Trophoblast cell (in vitro differentiated cells and primary cell): ENCODE measurements at regions not wholly inside any gene's neighbourhood (a gene's known extent, or its start where the extent isn't known, plus 50 kb on each side); places are given as distances from the start of the nearest gene placed in this dataset.

Source experiments
- DNase-seq, 2 donors: peaks; one replicate each; pipeline ENCODE4 v3.0.0-alpha.2; 2016
- H2AFZ ChIP-seq: 2 replicates; pipeline ENCODE4 v1.6.1; 2013; ENCODE audit warnings: low read length, moderate library complexity, mild to moderate bottlenecking; ENCODE audit not compliant: insufficient read depth, poor library complexity
- H2AK5ac ChIP-seq: 2 replicates; pipeline ENCODE4 v1.6.1; 2013; ENCODE audit warnings: mild to moderate bottlenecking, low read length
- H2BK120ac ChIP-seq: 2 replicates; pipeline ENCODE4 v1.6.1; 2013; ENCODE audit warnings: low read length, mild to moderate bottlenecking, moderate library complexity; ENCODE audit not compliant: insufficient read depth, poor library complexity
- H2BK12ac ChIP-seq: 2 replicates; pipeline ENCODE4 v1.6.1; 2013; ENCODE audit warnings: mild to moderate bottlenecking, low read length, moderate library complexity
- H2BK5ac ChIP-seq: 2 replicates; pipeline ENCODE4 v1.6.1; 2013; ENCODE audit warnings: low read length, low read depth, moderate library complexity, mild to moderate bottlenecking; ENCODE audit not compliant: poor library complexity
- H3K14ac ChIP-seq: 2 replicates; pipeline ENCODE4 v1.6.1; 2013; ENCODE audit warnings: mild to moderate bottlenecking, low read length
- H3K18ac ChIP-seq: 2 replicates; pipeline ENCODE4 v1.6.1; 2013; ENCODE audit warnings: mild to moderate bottlenecking, low read length
- H3K23ac ChIP-seq: 2 replicates; pipeline ENCODE4 v1.6.1; 2013; ENCODE audit warnings: low read length
- H3K27ac ChIP-seq: 2 replicates; pipeline ENCODE4 v1.5.1; 2013; ENCODE audit warnings: low read depth, mild to moderate bottlenecking, inconsistent platforms, low read length, moderate library complexity
- H3K27me3 ChIP-seq: 2 replicates; pipeline ENCODE4 v1.6.1; 2013; ENCODE audit warnings: inconsistent platforms, mild to moderate bottlenecking, low read length, moderate library complexity; ENCODE audit not compliant: insufficient read depth
- H3K36me3 ChIP-seq, 2 experiments: 1 replicate in 1 of 2; 2 replicates in 1 of 2; pipeline ENCODE4 v1.6.1; 2013; ENCODE audit warnings: low read length in 2 of 2, mild to moderate bottlenecking in 2 of 2, moderate library complexity in 1 of 2; ENCODE audit not compliant: insufficient read depth in 2 of 2, control insufficient read depth in 1 of 2
- H3K4ac ChIP-seq: 2 replicates; pipeline ENCODE4 v1.6.1; 2013; ENCODE audit warnings: low read depth, mild to moderate bottlenecking, low read length, moderate library complexity
- H3K4me1 ChIP-seq, 2 experiments: 1 replicate in 1 of 2; 2 replicates in 1 of 2; pipeline ENCODE4 v1.6.1; 2013; ENCODE audit warnings: low read length in 2 of 2, mild to moderate bottlenecking in 2 of 2, moderate library complexity in 1 of 2; ENCODE audit not compliant: insufficient read depth in 2 of 2, control insufficient read depth in 1 of 2
- H3K4me2 ChIP-seq: 2 replicates; pipeline ENCODE4 v1.6.1; 2013; ENCODE audit warnings: inconsistent platforms, mild to moderate bottlenecking, low read length, moderate library complexity
- H3K4me3 ChIP-seq: 2 replicates; pipeline ENCODE4 v1.5.1; 2013; ENCODE audit warnings: mild to moderate bottlenecking, low read depth, low read length, inconsistent platforms
- H3K79me1 ChIP-seq: one replicate; pipeline ENCODE4 v1.6.1; 2013; ENCODE audit warnings: low read length
- H3K79me2 ChIP-seq: 2 replicates; pipeline ENCODE4 v1.6.1; 2013; ENCODE audit warnings: low read length, mild to moderate bottlenecking; ENCODE audit not compliant: control insufficient read depth, insufficient read depth, poor library complexity
- H3K9ac ChIP-seq: 2 replicates; pipeline ENCODE4 v1.6.1; 2013; ENCODE audit warnings: mild to moderate bottlenecking, low read length
- H3K9me3 ChIP-seq: 2 replicates; pipeline ENCODE4 v1.6.1; 2013; ENCODE audit warnings: low read depth, mild to moderate bottlenecking, control low read depth, inconsistent platforms, low read length; ENCODE audit not compliant: insufficient read depth
- H4K12ac ChIP-seq: 2 replicates; pipeline ENCODE4 v1.6.1; 2013; ENCODE audit warnings: low read depth, mild to moderate bottlenecking, low read length, moderate library complexity
- H4K8ac ChIP-seq: 2 replicates; pipeline ENCODE4 v1.6.1; 2013; ENCODE audit warnings: low read depth, mild to moderate bottlenecking, low read length, moderate library complexity
- H4K91ac ChIP-seq: one replicate; pipeline ENCODE4 v1.6.1; 2013; ENCODE audit warnings: low read depth, mild to moderate bottlenecking, low read length, moderate library complexity
- WGBS: extraction: QIAGEN DNeasy Blood & Tissue Kit; methylation state at CpG from one replicate; pipeline ENCODE4 v1.1.7; 2013; ENCODE audit warnings: missing lambda C conversion rate; ENCODE audit not compliant: insufficient read length, insufficient coverage; ENCODE audit errors: extremely low coverage; 5-methylcytosine and 5-hydroxymethylcytosine counted together

- no peak for DNase-seq
- no peak overlapping the region for H3K14ac ChIP-seq
- no peaks in the 10 kb centered on the region for H3K27me3 ChIP-seq
- no peak overlapping the region for H2AFZ ChIP-seq
- no peaks in the 10 kb centered on the region for H3K79me2 ChIP-seq
- no peak overlapping the region for H3K9ac ChIP-seq
- no peak overlapping the region for H2BK5ac ChIP-seq
- H4K12ac ChIP-seq, result no peak overlapping the region
- H3K4me1 ChIP-seq, result no peaks in the 10 kb centered on the region
- no peak overlapping the region for H2BK12ac ChIP-seq
- no CpG with 5 or more reads among the region's 1 CpG for WGBS
- no peak overlapping the region for H3K27ac ChIP-seq
- H3K4me3 ChIP-seq, result no peak overlapping the region
- H2BK120ac ChIP-seq, result no peak overlapping the region
- no peaks in the 10 kb centered on the region for H3K9me3 ChIP-seq
- no peak overlapping the region for H3K18ac ChIP-seq
- H2AK5ac ChIP-seq, result no peak overlapping the region
- H3K23ac ChIP-seq, result no peak overlapping the region
- no peaks in the 10 kb centered on the region for H3K79me1 ChIP-seq
- no peaks in the 10 kb centered on the region for H3K36me3 ChIP-seq
- H3K4me2 ChIP-seq, result no peak overlapping the region
- H4K8ac ChIP-seq, result no peak overlapping the region
- H3K4ac ChIP-seq, result no peak overlapping the region
- no peak overlapping the region for H4K91ac ChIP-seq
These were observed 275.8 kb downstream of the ATP23 start for GRCh38 chr12:58217130-58217529.

DNA sequence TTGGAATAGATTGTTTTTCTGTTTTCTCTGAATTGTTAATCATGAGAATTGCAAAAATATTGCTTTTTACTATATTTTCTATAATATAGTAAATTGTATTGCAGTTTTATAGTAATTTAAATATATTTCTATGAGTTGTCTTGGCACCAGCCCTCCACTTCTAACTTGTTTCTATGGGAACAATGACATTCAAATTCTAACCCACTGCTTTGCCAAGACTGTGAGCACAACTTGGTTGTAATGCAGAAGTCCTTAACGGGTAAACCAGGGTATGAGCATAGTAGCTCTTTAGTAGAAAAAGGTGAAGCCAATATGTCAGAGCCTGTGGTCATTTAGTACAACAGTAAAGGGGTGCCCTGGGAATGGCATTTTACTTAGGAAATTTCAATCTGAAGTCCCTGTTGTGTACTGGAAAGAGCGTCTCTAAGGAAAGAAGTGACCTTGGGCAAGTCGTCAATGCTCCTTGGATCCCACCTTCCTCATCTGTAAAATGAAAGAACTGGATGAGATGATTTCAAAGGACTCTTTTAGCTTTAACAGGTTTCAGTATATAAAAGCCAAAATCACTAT, 283.3 kb downstream of the ATP23 start:
- H3K4me3 ChIP-seq, result no peak overlapping the region
- no peak overlapping the region for H4K91ac ChIP-seq
- no peaks in the 10 kb centered on the region for H3K79me1 ChIP-seq
- no peak overlapping the region for H3K9ac ChIP-seq
- no peak overlapping the region for H3K18ac ChIP-seq
- H4K8ac ChIP-seq, result no peak overlapping the region
- no peak overlapping the region for H2BK12ac ChIP-seq
- H2AFZ ChIP-seq, result no peak overlapping the region
- no peak overlapping the region for H3K4ac ChIP-seq
- H4K12ac ChIP-seq, result no peak overlapping the region
- no peak overlapping the region for H3K14ac ChIP-seq
- no peaks in the 10 kb centered on the region for H3K9me3 ChIP-seq
- no peaks in the 10 kb centered on the region for H3K27me3 ChIP-seq
- H2BK5ac ChIP-seq, result no peak overlapping the region
- no peak overlapping the region for H3K27ac ChIP-seq
- H3K79me2 ChIP-seq, result no peaks in the 10 kb centered on the region
- no peaks in the 10 kb centered on the region for H3K4me1 ChIP-seq
- no CpG with 5 or more reads among the region's 3 CpGs for WGBS
- no peak overlapping the region for H2BK120ac ChIP-seq
- H3K23ac ChIP-seq, result no peak overlapping the region
- no peak for DNase-seq
- no peak overlapping the region for H3K4me2 ChIP-seq
- H3K36me3 ChIP-seq, result no peaks in the 10 kb centered on the region
- no peak overlapping the region for H2AK5ac ChIP-seq

- Histone ChIP-seq H2BK120ac (no peak overlapping the region), H2BK12ac (no peak overlapping the region)
These were observed 284.0 kb downstream of the ATP23 start for GRCh38 chr12:58225203-58225877.

DNA sequence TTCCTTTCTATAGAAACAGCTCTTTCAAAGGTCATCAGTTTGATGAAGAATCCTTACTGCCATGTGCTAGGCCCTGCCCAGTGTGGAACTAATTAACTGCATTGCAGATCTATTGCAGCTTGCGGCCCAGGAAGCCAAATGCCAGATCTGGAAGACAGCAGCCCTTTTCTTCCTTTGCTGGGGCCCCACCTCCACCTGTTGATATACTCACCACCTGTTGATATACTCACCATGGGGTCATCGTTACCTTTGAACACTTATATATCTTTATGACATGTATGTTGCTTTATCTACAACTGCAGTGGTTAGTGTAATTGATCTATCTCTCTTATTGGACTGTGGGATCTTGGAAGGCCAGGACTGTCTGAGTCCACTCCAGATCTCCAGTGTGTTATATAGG, 292.5 kb downstream of the ATP23 start:
- H3K4ac ChIP-seq, result no peak overlapping the region
- no peak overlapping the region for H2BK12ac ChIP-seq
- no peak overlapping the region for H3K9ac ChIP-seq
- H3K4me2 ChIP-seq, result no peak overlapping the region
- H4K91ac ChIP-seq, result no peak overlapping the region
- no CpG with 5 or more reads among the region's 2 CpGs for WGBS
- no peaks in the 10 kb centered on the region for H3K36me3 ChIP-seq
- no peak for DNase-seq
- no peaks in the 10 kb centered on the region for H3K27me3 ChIP-seq
- no peak overlapping the region for H3K27ac ChIP-seq
- no peak overlapping the region for H3K4me3 ChIP-seq
- no peak overlapping the region for H3K23ac ChIP-seq
- H3K14ac ChIP-seq, result no peak overlapping the region
- H3K79me2 ChIP-seq, result no peaks in the 10 kb centered on the region
- no peak overlapping the region for H2BK120ac ChIP-seq
- H2AFZ ChIP-seq, result no peak overlapping the region
- H2BK5ac ChIP-seq, result no peak overlapping the region
- H3K9me3 ChIP-seq, result no peaks in the 10 kb centered on the region
- H2AK5ac ChIP-seq, result no peak overlapping the region
- no peaks in the 10 kb centered on the region for H3K4me1 ChIP-seq
- no peaks in the 10 kb centered on the region for H3K79me1 ChIP-seq
- no peak overlapping the region for H4K12ac ChIP-seq
- H4K8ac ChIP-seq, result no peak overlapping the region
- no peak overlapping the region for H3K18ac ChIP-seq

More at GRCh38 chr12:58225203-58225877, 284.0 kb downstream of the ATP23 start:
- Histone ChIP-seq H3K79me2 (no peaks in the 10 kb centered on the region), H3K18ac (no peak overlapping the region), H4K12ac (no peak overlapping the region), H3K9me3 (no peaks in the 10 kb centered on the region), H3K4me2 (no peak overlapping the region), H4K91ac (no peak overlapping the region), H3K27me3 (no peaks in the 10 kb centered on the region), H3K4ac (no peak overlapping the region), H2BK5ac (no peak overlapping the region), H4K8ac (no peak overlapping the region), H3K9ac (no peak overlapping the region), H3K14ac (no peak overlapping the region), H2AFZ (no peak overlapping the region), H3K79me1 (no peaks in the 10 kb centered on the region), H3K27ac (no peak overlapping the region), H3K4me3 (no peak overlapping the region), H2AK5ac (no peak overlapping the region), H3K36me3 (no peaks in the 10 kb centered on the region), H3K23ac (no peak overlapping the region), H3K4me1 (no peaks in the 10 kb centered on the region)
- no peak for DNase-seq
